Neuronal stem cell (in vitro differentiated cells): ENCODE measurements at regions not wholly inside any gene's neighbourhood (a gene's known extent, or its start where the extent isn't known, plus 50 kb on each side); places are given as distances from the start of the nearest gene placed in this dataset.

Experiments
- DNase-seq: peaks from one replicate; pipeline ENCODE4 v3.0.0-alpha.2; 2013; ENCODE audit warnings: low spot score
- H2AFZ ChIP-seq: one replicate; pipeline ENCODE4 v1.6.1; 2013; ENCODE audit warnings: mild to moderate bottlenecking, low read length, inconsistent platforms
- H2AK5ac ChIP-seq: 2 replicates; pipeline ENCODE4 v1.6.1; 2013; ENCODE audit warnings: low read depth, mild to moderate bottlenecking, inconsistent platforms, low read length, moderate library complexity, mixed read lengths
- H2BK120ac ChIP-seq: 2 replicates; pipeline ENCODE4 v1.6.1; 2013; ENCODE audit warnings: low read depth, mild to moderate bottlenecking, inconsistent platforms, low read length, moderate library complexity, mixed read lengths
- H2BK12ac ChIP-seq: one replicate; pipeline ENCODE4 v1.6.1; 2013; ENCODE audit warnings: low read length, inconsistent platforms
- H2BK15ac ChIP-seq: 2 replicates; pipeline ENCODE4 v1.6.1; 2013; ENCODE audit warnings: mild to moderate bottlenecking, low read length, inconsistent platforms, mixed read lengths
- H2BK5ac ChIP-seq: one replicate; pipeline ENCODE4 v1.6.1; 2013; ENCODE audit warnings: inconsistent platforms, mild to moderate bottlenecking, low read length, moderate library complexity
- H3K14ac ChIP-seq: one replicate; pipeline ENCODE4 v1.6.1; 2013; ENCODE audit warnings: low read length, inconsistent platforms
- H3K18ac ChIP-seq: 2 replicates; pipeline ENCODE4 v1.6.1; 2013; ENCODE audit warnings: low read length, inconsistent platforms
- H3K23ac ChIP-seq: 2 replicates; pipeline ENCODE4 v1.6.1; 2013; ENCODE audit warnings: low read depth, mild to moderate bottlenecking, mixed read lengths, low read length, inconsistent platforms; ENCODE audit not compliant: poor library complexity
- H3K27ac ChIP-seq: replicated peaks from 3 replicates; pipeline ENCODE4 v1.5.1; 2013; ENCODE audit warnings: low read length, inconsistent platforms
- H3K27me3 ChIP-seq, 3 experiments: 2 replicates each; pipeline ENCODE4 v1.6.1; 2013; ENCODE audit warnings: low read length in 3 of 3, mild to moderate bottlenecking in 2 of 3, inconsistent platforms in 1 of 3, low read depth in 1 of 3, mixed read lengths in 1 of 3, moderate library complexity in 1 of 3; ENCODE audit not compliant: control insufficient read depth in 3 of 3, insufficient read depth in 3 of 3
- H3K36me3 ChIP-seq, 2 donors: replicated peaks in 1 of 2; 2 replicates each; pipeline ENCODE4 v1.6.1; 2013; ENCODE audit warnings: low read length in 2 of 2; ENCODE audit not compliant: control insufficient read depth in 2 of 2, insufficient read depth in 2 of 2
- H3K4ac ChIP-seq: 2 replicates; pipeline ENCODE4 v1.6.1; 2013; ENCODE audit warnings: inconsistent platforms, mild to moderate bottlenecking, low read length, moderate library complexity
- H3K4me1 ChIP-seq, 2 donors: 1 replicate in 1 of 2; 2 replicates in 1 of 2; pipeline ENCODE4 v1.6.1; 2013; ENCODE audit warnings: low read length in 2 of 2, low read depth in 1 of 2; ENCODE audit not compliant: control insufficient read depth in 2 of 2, insufficient read depth in 1 of 2
- H3K4me2 ChIP-seq: one replicate; pipeline ENCODE4 v1.6.1; 2013; ENCODE audit warnings: mild to moderate bottlenecking, low read length, inconsistent platforms; ENCODE audit not compliant: insufficient read depth, poor library complexity, severe bottlenecking
- H3K4me3 ChIP-seq, 2 donors: 2 replicates each; pipeline ENCODE4 v1.5.1; 2013; ENCODE audit warnings: low read length in 2 of 2, mild to moderate bottlenecking in 2 of 2, inconsistent platforms in 1 of 2, moderate library complexity in 1 of 2
- H3K79me1 ChIP-seq: one replicate; pipeline ENCODE4 v1.6.1; 2013; ENCODE audit warnings: low read depth, mild to moderate bottlenecking, inconsistent platforms, low read length, moderate library complexity
- H3K9ac ChIP-seq: one replicate; pipeline ENCODE4 v1.6.1; 2013; ENCODE audit warnings: mild to moderate bottlenecking, low read depth, low read length, inconsistent platforms; ENCODE audit not compliant: poor library complexity
- H3K9me3 ChIP-seq, 2 donors: replicated peaks in 1 of 2; 2 replicates each; pipeline versions ENCODE3 to v1.6.1; 2013; ENCODE audit warnings: low read length in 2 of 2, mild to moderate bottlenecking in 2 of 2, inconsistent platforms in 1 of 2, low read depth in 1 of 2, mixed read lengths in 1 of 2, moderate library complexity in 1 of 2; ENCODE audit not compliant: control insufficient read depth in 2 of 2, insufficient read depth in 1 of 2
- H4K8ac ChIP-seq: one replicate; pipeline ENCODE4 v1.6.1; 2013; ENCODE audit warnings: low read depth, mild to moderate bottlenecking, inconsistent platforms, low read length, moderate library complexity
- H4K91ac ChIP-seq: one replicate; pipeline ENCODE4 v1.6.1; 2013; ENCODE audit warnings: low read length, low read depth, mild to moderate bottlenecking, inconsistent platforms; ENCODE audit not compliant: poor library complexity
- WGBS, 2 donors: extraction: QIAGEN DNeasy Blood & Tissue Kit; methylation state at CpG; one replicate each; pipeline ENCODE4 v1.1.7; 2013; ENCODE audit warnings: missing lambda C conversion rate in 2 of 2, mixed read lengths in 1 of 2; ENCODE audit not compliant: insufficient read length in 2 of 2, insufficient replicate concordance in 1 of 2; ENCODE audit errors: extremely low coverage in 2 of 2; 5-methylcytosine and 5-hydroxymethylcytosine counted together

- H3K4me3 ChIP-seq = no peak overlapping the region
- H2BK120ac ChIP-seq = no peak overlapping the region
- no peak overlapping the region for H2BK12ac ChIP-seq
- no peaks in the 10 kb centered on the region for H3K79me1 ChIP-seq
- WGBS, 2 donors = no CpG with 5 or more reads among the region's 12 CpGs
- no peak overlapping the region for H2AFZ ChIP-seq
- H3K9ac ChIP-seq = no peak overlapping the region
- no peak overlapping the region for H3K4ac ChIP-seq
- H3K27ac ChIP-seq = no peak overlapping the region
- no peaks in the 10 kb centered on the region for H3K36me3 ChIP-seq
- no peak overlapping the region for H2AK5ac ChIP-seq
- H3K4me1 ChIP-seq = no peaks in the 10 kb centered on the region
- no peak overlapping the region for H3K14ac ChIP-seq
- H2BK5ac ChIP-seq = no peak overlapping the region
- H2BK15ac ChIP-seq = no peak overlapping the region
- H4K8ac ChIP-seq = no peak overlapping the region
- no peak overlapping the region for H3K18ac ChIP-seq
- H3K9me3 ChIP-seq = no peaks in the 10 kb centered on the region
- no peak overlapping the region for H3K4me2 ChIP-seq
- DNase-seq = no peak
- H3K27me3 ChIP-seq = no peaks in the 10 kb centered on the region
- H3K23ac ChIP-seq = no peak overlapping the region
- no peak overlapping the region for H4K91ac ChIP-seq
Measured at GRCh38 chr1:78728359-78728758, 78.7 kb downstream of the IFI44 start.

GRCh38 chr1:78730054-78730453, 80.4 kb downstream of the IFI44 start:
- no peak overlapping the region for H2BK12ac ChIP-seq
- no peak for DNase-seq
- no peak overlapping the region for H3K4ac ChIP-seq
- H3K27me3 ChIP-seq = no peaks in the 10 kb centered on the region
- H2BK5ac ChIP-seq = no peak overlapping the region
- H4K8ac ChIP-seq = no peak overlapping the region
- no peak overlapping the region for H2BK15ac ChIP-seq
- H3K4me2 ChIP-seq = no peak overlapping the region
- H3K4me1 ChIP-seq = no peaks in the 10 kb centered on the region
- H3K79me1 ChIP-seq = no peaks in the 10 kb centered on the region
- no peak overlapping the region for H4K91ac ChIP-seq
- no peak overlapping the region for H2AFZ ChIP-seq
- H3K18ac ChIP-seq = no peak overlapping the region
- no peak overlapping the region for H3K27ac ChIP-seq
- H2AK5ac ChIP-seq = no peak overlapping the region
- H3K9me3 ChIP-seq = no peaks in the 10 kb centered on the region
- no peak overlapping the region for H3K4me3 ChIP-seq
- no peak overlapping the region for H3K14ac ChIP-seq
- H3K23ac ChIP-seq = no peak overlapping the region
- no peak overlapping the region for H2BK120ac ChIP-seq
- no peak overlapping the region for H3K9ac ChIP-seq
- no peaks in the 10 kb centered on the region for H3K36me3 ChIP-seq

- WGBS, 2 donors = no CpG with 5 or more reads among the region's 5 CpGs
- no peak overlapping the region for H2AFZ ChIP-seq
- H2AK5ac ChIP-seq = no peak overlapping the region
Measured at GRCh38 chr1:78731674-78732073, 82.0 kb downstream of the IFI44 start.

GRCh38 chr1:78737241-78737640, 87.6 kb downstream of the IFI44 start:
- Histone ChIP-seq H3K36me3 (no peaks in the 10 kb centered on the region), H3K9ac (no peak overlapping the region), H3K79me1 (no peaks in the 10 kb centered on the region), H2BK5ac (no peak overlapping the region), H4K8ac (no peak overlapping the region), H2BK12ac (no peak overlapping the region), H3K27me3 (no peaks in the 10 kb centered on the region), H4K91ac (no peak overlapping the region), H3K4ac (no peak overlapping the region), H3K27ac (no peak overlapping the region), H2BK15ac (no peak overlapping the region), H3K18ac (no peak overlapping the region), H3K23ac (no peak overlapping the region), H3K4me1 (no peaks in the 10 kb centered on the region), H2AK5ac (no peak overlapping the region), H3K14ac (no peak overlapping the region), H3K4me2 (no peak overlapping the region), H3K9me3 (no peaks in the 10 kb centered on the region), H2BK120ac (no peak overlapping the region), H3K4me3 (no peak overlapping the region), H2AFZ (no peak overlapping the region)
- DNase-seq = no peak
- no CpG with 5 or more reads among the region's 1 CpG for WGBS, 2 donors

More at GRCh38 chr1:78731674-78732073, 82.0 kb downstream of the IFI44 start:
- H2BK120ac ChIP-seq = no peak overlapping the region
- no peak overlapping the region for H3K27ac ChIP-seq
- no peaks in the 10 kb centered on the region for H3K9me3 ChIP-seq
- H4K91ac ChIP-seq = no peak overlapping the region
- no peak for DNase-seq
- no peak overlapping the region for H3K4me3 ChIP-seq
- no peak overlapping the region for H2BK12ac ChIP-seq
- H3K36me3 ChIP-seq = no peaks in the 10 kb centered on the region
- no peak overlapping the region for H3K4ac ChIP-seq
- no peak overlapping the region for H4K8ac ChIP-seq
- no peak overlapping the region for H3K4me2 ChIP-seq
- H3K79me1 ChIP-seq = no peaks in the 10 kb centered on the region
- no peak overlapping the region for H2BK15ac ChIP-seq
- H3K14ac ChIP-seq = no peak overlapping the region
- H2BK5ac ChIP-seq = no peak overlapping the region
- H3K9ac ChIP-seq = no peak overlapping the region
- H3K18ac ChIP-seq = no peak overlapping the region
- no peaks in the 10 kb centered on the region for H3K4me1 ChIP-seq
- no peaks in the 10 kb centered on the region for H3K27me3 ChIP-seq
- H3K23ac ChIP-seq = no peak overlapping the region
